K562 (cell line): ENCODE measurements at regions not wholly inside any gene's neighbourhood (a gene's known extent, or its start where the extent isn't known, plus 50 kb on each side); places are given as distances from the start of the nearest gene placed in this dataset.

ENCODE experiments used
- CTCF ChIP-seq, 3 experiments: IDR thresholded peaks in 2 of 3; conservative IDR thresholded peaks in 1 of 3; 2 replicates each; pipeline ENCODE4 v1.5.1; 2011 to 2012; ENCODE audit warnings: low read length in 3 of 3, mild to moderate bottlenecking in 3 of 3, control low read depth in 2 of 3, improper control_type of control experiment in 1 of 3, inconsistent platforms in 1 of 3, low read depth in 1 of 3, mixed read lengths in 1 of 3, moderate library complexity in 1 of 3; ENCODE audit not compliant: insufficient read depth in 2 of 3
- DNMT1 ChIP-seq: fragments of 450-650 bp; IDR thresholded peaks from 2 replicates; pipeline ENCODE4 v1.6.1; 2016; ENCODE audit warnings: antibody characterized with exemption, mild to moderate bottlenecking
- JUND ChIP-seq, 2 experiments: IDR thresholded peaks; 2 replicates in 1 of 2; 3 replicates in 1 of 2; pipeline ENCODE4 v1.6.1; 2011; ENCODE audit warnings: borderline replicate concordance in 2 of 2, low read depth in 2 of 2, low read length in 2 of 2, improper control_type of control experiment in 1 of 2, missing biosample characterization in 1 of 2, missing genetic modification characterization in 1 of 2, missing genetic modification reagents in 1 of 2
- KDM4B ChIP-seq, 2 experiments: fragments of 450-650 bp in 1 of 2; sonication (generic) in 1 of 2; IDR thresholded peaks; 2 replicates each; pipeline ENCODE4 v1.6.1; 2016 to 2017; ENCODE audit warnings: borderline replicate concordance in 2 of 2, antibody characterized with exemption in 1 of 2, low read depth in 1 of 2, mild to moderate bottlenecking in 1 of 2
- LCOR ChIP-seq: sonication (generic); formaldehyde crosslinking; IDR thresholded peaks from 2 replicates; pipeline ENCODE4 v1.8.0; 2022; ENCODE audit warnings: mild to moderate bottlenecking, missing genetic modification reagents
- MCM3 ChIP-seq: fragments of 450-650 bp; IDR thresholded peaks from 2 replicates; pipeline ENCODE4 v1.6.1; 2016
- SNRNP70 ChIP-seq: fragments of 200-400 bp; formaldehyde crosslinking; optimal IDR thresholded peaks from 2 replicates; pipeline ENCODE3; 2017; ENCODE audit warnings: low read depth, low read length
- SREBF1 ChIP-seq: fragments of 150-350 bp; IDR thresholded peaks from 2 replicates; pipeline ENCODE4 v1.6.1; 2014; ENCODE audit warnings: antibody characterized with exemption, low read depth, low read length, borderline replicate concordance
- TAF1 ChIP-seq: IDR thresholded peaks from 2 replicates; pipeline ENCODE4 v1.6.1; 2011; ENCODE audit warnings: mild to moderate bottlenecking, low read length, moderate library complexity; ENCODE audit not compliant: insufficient read depth, control insufficient read depth, severe bottlenecking; ENCODE audit errors: extremely low read depth
- UBTF ChIP-seq, 2 experiments: IDR thresholded peaks; 2 replicates each; pipeline ENCODE4 v1.6.1; 2012; ENCODE audit warnings: improper control_type of control experiment in 2 of 2, low read depth in 2 of 2, low read length in 2 of 2, borderline replicate concordance in 1 of 2
- ZBTB40 ChIP-seq, 2 experiments: fragments of 450-650 bp in 1 of 2; sonication (generic) in 1 of 2; formaldehyde crosslinking in 1 of 2; IDR thresholded peaks; 2 replicates each; pipeline versions ENCODE4 v1.7.1 to v1.9.0; 2016 to 2022; ENCODE audit warnings: inconsistent platforms in 1 of 2, mild to moderate bottlenecking in 1 of 2, missing genetic modification reagents in 1 of 2
- ZNF274 ChIP-seq: IDR thresholded peaks from 2 replicates; pipeline ENCODE4 v1.6.1; 2011; ENCODE audit warnings: low read depth, mild to moderate bottlenecking, low read length, moderate library complexity, borderline replicate concordance
- ZNF3 ChIP-seq: fragments of 250-450 bp; sonication (Bioruptor Pico); IDR thresholded peaks from 2 replicates; pipeline ENCODE4 v1.5.0; 2021; ENCODE audit warnings: mild to moderate bottlenecking, moderate library complexity
- ZSCAN32 ChIP-seq: fragments of 450-650 bp; formaldehyde crosslinking; IDR thresholded peaks from 2 replicates; pipeline ENCODE4 v1.4.0; 2020; ENCODE audit warnings: mild to moderate bottlenecking, moderate library complexity

GRCh38 chr18:14969500-14969899, 221.5 kb downstream of the ANKRD30B start:
- TF ChIP-seq ZNF274: no peak
- no peak for TF ChIP-seq UBTF (IDR thresholded peaks at IDR 0.05; ENCODE audit: borderline replicate concordance in 1 of 2, low read depth in 2 of 2, low read length in 2 of 2)
- no peak for TF ChIP-seq SNRNP70
- TF ChIP-seq JUND (IDR thresholded peaks at IDR 0.05; ENCODE audit: borderline replicate concordance, low read depth, low read length): no peak
- TF ChIP-seq JUND (tag; IDR thresholded peaks at IDR 0.05; ENCODE audit: borderline replicate concordance, low read depth, low read length): no peak
- TF ChIP-seq ZSCAN32: no peak
- no peak for TF ChIP-seq SREBF1
- TF ChIP-seq MCM3: no peak
- no peak for TF ChIP-seq LCOR (CRISPR knock-in tag)
- TF ChIP-seq DNMT1: no peak
- no peak for TF ChIP-seq ZNF3 (CRISPR knock-in tag)
- no peak for TF ChIP-seq ZBTB40 (IDR thresholded peaks at IDR 0.05)
- TF ChIP-seq ZBTB40 (CRISPR knock-in tag; IDR thresholded peaks at IDR 0.05): no peak
- TF ChIP-seq KDM4B (IDR thresholded peaks at IDR 0.05; ENCODE audit: borderline replicate concordance in 2 of 2, low read depth in 1 of 2): no peak
- no peak for TF ChIP-seq TAF1
- no peak for TF ChIP-seq CTCF (IDR thresholded peaks at IDR 0.05 in 2 of 3, conservative IDR thresholded peaks at IDR 0.05 in 1 of 3; ENCODE audit: insufficient read depth in 2 of 3, low read depth in 1 of 3, low read length in 3 of 3)
